Retinal pigment epithelial cell (primary cell): ENCODE measurements at regions not wholly inside any gene's neighbourhood (a gene's known extent, or its start where the extent isn't known, plus 50 kb on each side); places are given as distances from the start of the nearest gene placed in this dataset.

Source experiments
- DNase-seq: peaks from one replicate; pipeline ENCODE4 v3.0.0-alpha.2; 2010; ENCODE audit warnings: low read depth
- H3K4me3 ChIP-seq: 2 replicates; pipeline ENCODE4 v1.5.1; 2011; ENCODE audit warnings: mild to moderate bottlenecking, low read length, control low read depth, moderate library complexity
- TF ChIP-seq, protein P1 (sequence below): conservative IDR thresholded peaks from 2 replicates; pipeline ENCODE4 v1.5.1; 2011; ENCODE audit warnings: low read depth, low read length, control low read depth, inconsistent platforms

DNA sequence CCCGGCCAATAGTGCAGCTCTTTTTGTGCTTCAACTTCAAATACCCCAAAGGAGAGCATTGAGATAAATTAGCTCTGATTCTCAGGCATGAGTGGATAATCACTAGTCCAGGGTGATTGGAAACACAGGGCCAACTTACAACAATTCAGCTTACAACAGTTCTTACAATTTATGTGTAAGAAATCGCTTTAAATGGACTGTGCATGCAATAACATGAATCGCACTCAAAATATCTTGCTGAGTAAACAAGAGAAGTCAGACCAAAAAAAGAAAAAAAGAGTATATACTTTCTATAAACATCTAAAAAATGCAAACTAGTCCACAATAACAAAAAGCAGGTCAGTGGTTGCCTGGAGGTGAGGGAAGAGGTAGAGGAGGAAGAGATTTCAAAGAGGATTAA, 150.6 kb upstream of the EDIL3 start:
- TF ChIP-seq, protein P1, sequence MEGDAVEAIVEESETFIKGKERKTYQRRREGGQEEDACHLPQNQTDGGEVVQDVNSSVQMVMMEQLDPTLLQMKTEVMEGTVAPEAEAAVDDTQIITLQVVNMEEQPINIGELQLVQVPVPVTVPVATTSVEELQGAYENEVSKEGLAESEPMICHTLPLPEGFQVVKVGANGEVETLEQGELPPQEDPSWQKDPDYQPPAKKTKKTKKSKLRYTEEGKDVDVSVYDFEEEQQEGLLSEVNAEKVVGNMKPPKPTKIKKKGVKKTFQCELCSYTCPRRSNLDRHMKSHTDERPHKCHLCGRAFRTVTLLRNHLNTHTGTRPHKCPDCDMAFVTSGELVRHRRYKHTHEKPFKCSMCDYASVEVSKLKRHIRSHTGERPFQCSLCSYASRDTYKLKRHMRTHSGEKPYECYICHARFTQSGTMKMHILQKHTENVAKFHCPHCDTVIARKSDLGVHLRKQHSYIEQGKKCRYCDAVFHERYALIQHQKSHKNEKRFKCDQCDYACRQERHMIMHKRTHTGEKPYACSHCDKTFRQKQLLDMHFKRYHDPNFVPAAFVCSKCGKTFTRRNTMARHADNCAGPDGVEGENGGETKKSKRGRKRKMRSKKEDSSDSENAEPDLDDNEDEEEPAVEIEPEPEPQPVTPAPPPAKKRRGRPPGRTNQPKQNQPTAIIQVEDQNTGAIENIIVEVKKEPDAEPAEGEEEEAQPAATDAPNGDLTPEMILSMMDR: no peak
- H3K4me3 ChIP-seq: no peak overlapping the region
- DNase-seq: no peak

DNA sequence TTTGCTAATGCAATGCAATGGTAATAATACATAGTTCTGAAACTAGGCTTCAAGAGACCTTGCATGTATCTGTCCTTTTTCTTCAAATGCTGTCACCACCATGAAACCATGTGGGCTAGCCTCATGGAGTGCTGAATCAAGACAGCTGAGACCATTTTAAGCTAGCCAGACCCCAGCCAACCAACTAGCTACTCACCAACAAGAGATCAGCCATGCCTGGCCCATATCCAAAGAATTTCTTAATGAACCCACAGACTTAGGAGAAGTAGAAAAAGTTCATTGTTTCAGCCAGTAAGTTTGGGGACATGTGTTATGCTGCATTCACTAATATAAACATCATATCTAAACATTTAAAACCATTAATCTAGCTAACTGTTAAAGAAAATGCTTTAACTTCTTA, 139.8 kb upstream of the EDIL3 start:
- DNase-seq: peak; percentile 94
- no peak overlapping the region for H3K4me3 ChIP-seq
- TF ChIP-seq, protein P1: no peak

DNA sequence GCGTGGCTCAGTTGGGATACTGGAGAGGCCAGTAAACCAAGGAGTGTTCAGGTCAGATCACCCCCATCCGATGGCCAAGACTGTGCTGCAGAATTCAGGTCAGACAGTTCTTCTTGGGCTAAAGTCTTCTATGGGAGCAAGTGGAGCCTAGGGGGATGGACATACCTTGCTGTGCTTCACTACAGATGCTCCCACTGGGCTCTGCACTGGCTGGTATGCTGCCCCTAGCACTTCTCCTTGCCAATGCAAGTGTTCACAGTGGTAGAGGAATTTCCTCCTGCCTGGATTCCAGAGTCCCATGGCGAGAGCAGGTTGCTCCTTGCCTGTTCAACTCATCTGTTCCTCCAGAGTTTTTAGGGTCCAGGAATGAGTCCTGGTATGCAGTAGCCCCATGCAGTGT, 134.2 kb upstream of the EDIL3 start:
- TF ChIP-seq, protein P1: no peak
- H3K4me3 ChIP-seq: no peak overlapping the region
- DNase-seq: no peak

DNA sequence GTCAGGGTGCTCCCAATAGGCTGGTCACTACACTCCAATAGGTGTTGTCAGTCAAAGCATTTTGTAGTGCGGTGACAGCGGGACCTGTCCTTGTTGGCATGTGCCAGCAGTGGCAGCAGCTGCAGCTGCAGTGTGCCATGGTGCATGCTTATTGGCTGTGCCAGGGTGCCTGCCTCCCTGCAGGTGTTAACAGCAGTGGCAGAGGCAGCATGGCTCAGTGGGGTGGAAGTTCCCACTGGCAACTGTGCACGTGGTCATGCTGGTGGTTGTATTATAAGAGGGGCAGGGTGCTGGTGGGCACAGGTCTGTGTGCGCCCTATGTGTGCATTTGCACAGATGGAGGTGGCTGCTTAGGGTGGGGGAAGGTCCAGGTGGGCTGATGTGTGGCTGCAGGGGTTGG, 133.7 kb upstream of the EDIL3 start:
- H3K4me3 ChIP-seq: no peak overlapping the region
- DNase-seq: no peak
- TF ChIP-seq, protein P1: no peak

DNA sequence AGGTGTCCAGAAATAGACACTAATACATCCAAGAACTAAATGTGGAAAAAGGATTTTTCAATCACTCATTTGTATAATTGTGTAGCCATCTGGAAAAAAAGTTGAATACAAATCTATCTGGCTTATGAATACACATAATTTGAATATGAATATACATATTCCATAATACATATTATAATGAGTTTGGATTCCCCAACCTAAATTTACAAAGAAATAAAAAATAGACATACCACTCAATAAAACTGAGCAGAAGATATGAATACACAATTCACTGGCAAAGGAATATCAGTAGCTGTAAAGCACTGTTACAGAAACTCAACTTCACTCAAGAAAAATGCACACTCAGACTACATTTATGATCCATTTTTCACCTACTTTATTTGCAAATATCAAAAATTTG, 121.9 kb upstream of the EDIL3 start:
- TF ChIP-seq, protein P1: no peak

DNA sequence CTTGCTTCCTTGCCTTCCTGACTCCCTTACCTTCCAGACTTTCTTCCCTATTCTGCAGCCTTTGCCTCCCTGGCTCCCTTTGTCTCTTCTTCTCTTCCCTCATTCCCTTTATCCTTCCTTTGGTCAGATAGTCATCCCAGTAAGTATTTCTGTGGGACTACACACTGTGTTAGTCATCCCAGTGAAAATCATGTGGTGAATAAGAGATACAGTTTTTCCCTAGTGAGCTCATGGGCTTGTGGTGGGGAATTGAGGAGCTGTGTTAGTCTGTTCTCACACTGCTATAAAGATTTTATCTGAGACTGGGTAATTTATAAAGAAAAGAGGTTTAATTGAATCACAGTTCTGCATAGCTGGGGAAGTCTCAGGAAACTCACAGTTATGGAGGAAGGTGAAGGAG, 109.8 kb upstream of the EDIL3 start:
- TF ChIP-seq, protein P1: no peak
- H3K4me3 ChIP-seq: no peak overlapping the region
- DNase-seq: peak; percentile 17

More for the DNA sequence above, 121.9 kb upstream of the EDIL3 start:
- no peak overlapping the region for H3K4me3 ChIP-seq
- no peak for DNase-seq

DNA sequence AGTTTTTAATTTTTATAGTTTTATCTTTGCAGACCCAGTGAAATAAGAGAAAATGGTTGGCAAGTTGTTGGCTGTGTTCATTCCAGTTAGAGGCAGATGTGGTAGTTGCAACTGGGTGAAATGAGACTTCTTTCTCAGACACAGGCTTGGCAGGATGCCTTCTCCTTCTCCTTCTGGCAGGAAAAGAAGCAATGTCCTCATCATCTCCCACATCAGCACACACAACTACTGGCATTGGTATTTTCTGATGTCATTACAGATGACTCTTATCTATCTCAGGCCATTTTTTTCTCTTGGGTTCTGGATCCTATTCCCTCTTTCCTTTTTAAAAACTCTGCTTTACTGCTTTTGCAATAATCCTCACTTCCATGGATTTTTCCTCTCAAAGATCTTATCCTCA, 103.3 kb upstream of the EDIL3 start:
- DNase-seq: no peak
- H3K4me3 ChIP-seq: no peak overlapping the region
- TF ChIP-seq, protein P1: no peak
